ENCODE measurements at regions not wholly inside any gene's neighbourhood (a gene's known extent, or its start where the extent isn't known, plus 50 kb on each side); places are given as distances from the start of the nearest gene placed in this dataset.

GRCh38 chr2:240203788-240204270 is 63.4 kb upstream of the OTOS start:
- peaks cover 14% of the 10 kb centered on the region for H3K27me3 ChIP-seq (ENCODE audit: control insufficient read depth, insufficient read depth, low read length)
- H3K9ac ChIP-seq (ENCODE audit: insufficient read depth, low read length) = no peak overlapping the region
- H2AFZ ChIP-seq (ENCODE audit: low read length) = no peak overlapping the region
- no peak overlapping the region for H3K27ac ChIP-seq (ENCODE audit: insufficient read depth, low read length)
- no peaks in the 10 kb centered on the region for H3K79me2 ChIP-seq (ENCODE audit: control insufficient read depth, insufficient read depth, low read length)
- TF ChIP-seq CTCF (conservative IDR thresholded peaks at IDR 0.05 in 1 of 2, IDR thresholded peaks at IDR 0.05 in 1 of 2; ENCODE audit: low read depth in 1 of 2, low read length in 2 of 2) (no peak), EZH2 (IDR thresholded peaks at IDR 0.05; ENCODE audit: low read length, missing control alignments) (no peak)
- no peaks in the 10 kb centered on the region for H3K4me1 ChIP-seq (ENCODE audit: control insufficient read depth, extremely low read depth, insufficient read depth, low read length)
- no peak for DNase-seq (ENCODE audit: low read depth in 2 of 2)
- H3K4me2 ChIP-seq (ENCODE audit: extremely low read depth, insufficient read depth, low read length) = no peak overlapping the region
- H3K4me3 ChIP-seq (replicated peaks in 1 of 4; ENCODE audit: control extremely low read depth in 1 of 4, insufficient read depth in 1 of 4, low read depth in 3 of 4, low read length in 4 of 4) = no peak overlapping the region
- no peaks in the 10 kb centered on the region for H3K9me3 ChIP-seq (ENCODE audit: control insufficient read depth, insufficient read depth, low read depth, low read length)
- H3K36me3 ChIP-seq (ENCODE audit: control insufficient read depth, insufficient read depth, low read length) = no peaks in the 10 kb centered on the region
- no peaks in the 10 kb centered on the region for H4K20me1 ChIP-seq (ENCODE audit: control insufficient read depth, extremely low read depth, insufficient read depth, low read length)

- H3K36me3 ChIP-seq (ENCODE audit: control insufficient read depth, insufficient read depth, low read length) = no peaks in the 10 kb centered on the region
- H3K27ac ChIP-seq (ENCODE audit: insufficient read depth, low read length) = no peak overlapping the region
- no peak overlapping the region for H2AFZ ChIP-seq (ENCODE audit: low read length)
- H3K4me1 ChIP-seq (ENCODE audit: control insufficient read depth, extremely low read depth, insufficient read depth, low read length) = no peaks in the 10 kb centered on the region
- no peaks in the 10 kb centered on the region for H3K79me2 ChIP-seq (ENCODE audit: control insufficient read depth, insufficient read depth, low read length)
- peaks cover 14% of the 10 kb centered on the region for H3K27me3 ChIP-seq (ENCODE audit: control insufficient read depth, insufficient read depth, low read length)
- H3K9me3 ChIP-seq (ENCODE audit: control insufficient read depth, insufficient read depth, low read depth, low read length) = no peaks in the 10 kb centered on the region
- H3K4me2 ChIP-seq (ENCODE audit: extremely low read depth, insufficient read depth, low read length) = no peak overlapping the region
- no peaks in the 10 kb centered on the region for H4K20me1 ChIP-seq (ENCODE audit: control insufficient read depth, extremely low read depth, insufficient read depth, low read length)
- TF ChIP-seq CTCF (conservative IDR thresholded peaks at IDR 0.05 in 1 of 2, IDR thresholded peaks at IDR 0.05 in 1 of 2; ENCODE audit: low read depth in 1 of 2, low read length in 2 of 2) (no peak), EZH2 (IDR thresholded peaks at IDR 0.05; ENCODE audit: low read length, missing control alignments) (no peak)
- no peak for DNase-seq (ENCODE audit: low read depth in 2 of 2)
- H3K9ac ChIP-seq (ENCODE audit: insufficient read depth, low read length) = no peak overlapping the region
- no peak overlapping the region for H3K4me3 ChIP-seq (replicated peaks in 1 of 4; ENCODE audit: control extremely low read depth in 1 of 4, insufficient read depth in 1 of 4, low read depth in 3 of 4, low read length in 4 of 4)
Measured at GRCh38 chr2:240204431-240205276, 64.2 kb upstream of the OTOS start.

- Histone ChIP-seq H3K4me1 (ENCODE audit: control insufficient read depth, extremely low read depth, insufficient read depth, low read length) (no peaks in the 10 kb centered on the region), H3K27ac (ENCODE audit: insufficient read depth, low read length) (no peak overlapping the region), H3K9ac (ENCODE audit: insufficient read depth, low read length) (no peak overlapping the region), H3K4me2 (ENCODE audit: extremely low read depth, insufficient read depth, low read length) (no peak overlapping the region), H3K79me2 (ENCODE audit: control insufficient read depth, insufficient read depth, low read length) (no peaks in the 10 kb centered on the region), H3K27me3 (ENCODE audit: control insufficient read depth, insufficient read depth, low read length) (peaks cover 14% of the 10 kb centered on the region), H2AFZ (ENCODE audit: low read length) (no peak overlapping the region), H3K36me3 (ENCODE audit: control insufficient read depth, insufficient read depth, low read length) (no peaks in the 10 kb centered on the region), H4K20me1 (ENCODE audit: control insufficient read depth, extremely low read depth, insufficient read depth, low read length) (no peaks in the 10 kb centered on the region), H3K9me3 (ENCODE audit: control insufficient read depth, insufficient read depth, low read depth, low read length) (no peaks in the 10 kb centered on the region), H3K4me3 (replicated peaks in 1 of 4; ENCODE audit: control extremely low read depth in 1 of 4, insufficient read depth in 1 of 4, low read depth in 3 of 4, low read length in 4 of 4) (no peak overlapping the region)
- no peak for TF ChIP-seq EZH2 (IDR thresholded peaks at IDR 0.05; ENCODE audit: low read length, missing control alignments)
- TF ChIP-seq CTCF (conservative IDR thresholded peaks at IDR 0.05 in 1 of 2, IDR thresholded peaks at IDR 0.05 in 1 of 2; ENCODE audit: low read depth in 1 of 2, low read length in 2 of 2) = no peak
- DNase-seq (ENCODE audit: low read depth in 2 of 2) = peak; percentile 51 to 65
Measured at GRCh38 chr2:240205348-240205747, 64.9 kb upstream of the OTOS start.
